GM10266 (cell line): ENCODE measurements at regions not wholly inside any gene's neighbourhood (a gene's known extent, or its start where the extent isn't known, plus 50 kb on each side); places are given as distances from the start of the nearest gene placed in this dataset.

Source experiments
- DNase-seq: peaks from one replicate; pipeline ENCODE4 v3.0.0; 2012; ENCODE audit errors: extremely low spot score
- CTCF ChIP-seq: IDR thresholded peaks from 2 replicates; pipeline ENCODE4 v1.5.1; 2012; ENCODE audit warnings: mild to moderate bottlenecking, low read depth; ENCODE audit not compliant: control insufficient read depth, insufficient read depth; ENCODE audit errors: missing control alignments

- no peak for DNase-seq
- TF ChIP-seq CTCF = no peak
Measured at GRCh38 chr11:32003335-32003734, 87.5 kb upstream of the RCN1 start.

DNA sequence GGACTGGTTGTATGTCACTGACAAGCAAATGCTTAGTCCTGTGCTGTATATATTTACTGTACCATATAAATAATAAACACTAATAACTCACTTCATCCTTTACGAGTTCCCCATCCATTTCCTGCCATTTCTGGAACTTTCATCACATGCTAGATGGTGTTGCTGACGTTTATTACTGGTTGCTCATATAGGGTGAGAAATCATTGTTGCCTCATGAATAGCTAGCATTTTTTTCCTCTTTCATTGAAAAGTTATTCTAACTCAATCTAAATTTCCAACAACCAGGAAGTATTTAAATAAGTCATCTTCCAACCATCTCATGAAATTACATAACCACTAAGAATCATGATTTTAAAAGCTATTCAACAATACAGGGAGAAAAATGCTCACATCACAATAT is 88.6 kb upstream of the RCN1 start:
- no peak for DNase-seq
- TF ChIP-seq CTCF = no peak

DNA sequence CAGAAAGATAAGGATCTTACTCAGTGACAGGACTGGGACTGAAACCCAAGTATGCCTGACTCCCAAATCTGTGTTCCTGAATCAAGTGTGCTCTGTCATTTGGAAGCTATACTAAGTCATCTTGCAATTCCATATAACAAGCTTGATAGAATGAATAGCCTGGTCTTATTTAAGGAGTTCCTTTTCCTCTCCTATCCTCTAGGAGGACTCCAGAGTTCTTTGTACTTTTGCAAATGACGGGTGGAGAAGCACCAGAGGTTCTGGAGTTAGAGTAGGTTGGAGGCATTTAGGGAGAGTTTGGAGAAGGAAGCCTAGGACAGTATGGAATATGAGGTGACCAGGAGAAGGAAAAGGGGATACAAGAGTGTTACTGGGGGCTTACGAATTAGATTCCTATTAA is 92.9 kb upstream of the RCN1 start:
- no peak for TF ChIP-seq CTCF
- no peak for DNase-seq

DNA sequence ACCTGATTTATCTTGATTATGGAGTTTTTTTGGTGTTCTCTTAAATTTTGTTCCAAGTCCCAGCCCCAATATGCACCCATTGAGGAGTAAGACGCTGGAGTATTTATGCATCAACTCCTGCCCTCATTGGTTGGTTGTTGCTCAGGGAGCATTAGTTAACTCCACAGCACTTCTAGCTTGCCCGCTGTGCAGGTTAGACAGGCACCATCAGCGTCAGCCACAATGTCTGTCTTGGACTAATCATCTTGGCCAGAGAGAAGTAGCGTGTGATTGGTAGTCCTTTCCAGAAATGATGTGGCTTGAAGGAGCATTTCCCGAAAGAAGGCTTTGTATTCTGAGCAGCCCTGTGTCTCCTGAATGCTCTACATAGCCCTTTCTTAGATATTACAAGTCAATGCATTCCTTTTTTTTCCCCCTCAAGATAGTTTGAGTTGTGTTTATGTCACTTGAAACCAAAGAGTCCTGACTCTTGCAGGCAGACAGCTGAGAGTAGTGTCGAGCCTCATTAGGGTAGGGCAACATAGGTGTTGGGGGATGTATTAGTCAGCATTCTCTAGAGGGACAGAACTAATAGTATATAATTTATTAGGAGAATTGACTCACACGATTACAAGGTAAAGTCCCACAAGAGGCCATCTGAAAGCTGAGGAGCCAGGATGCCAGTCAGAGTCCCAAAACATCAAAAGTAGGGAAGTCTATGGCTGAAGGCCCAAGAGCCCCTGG is 94.6 kb upstream of the RCN1 start:
- no peak for TF ChIP-seq CTCF
- no peak for DNase-seq

DNA sequence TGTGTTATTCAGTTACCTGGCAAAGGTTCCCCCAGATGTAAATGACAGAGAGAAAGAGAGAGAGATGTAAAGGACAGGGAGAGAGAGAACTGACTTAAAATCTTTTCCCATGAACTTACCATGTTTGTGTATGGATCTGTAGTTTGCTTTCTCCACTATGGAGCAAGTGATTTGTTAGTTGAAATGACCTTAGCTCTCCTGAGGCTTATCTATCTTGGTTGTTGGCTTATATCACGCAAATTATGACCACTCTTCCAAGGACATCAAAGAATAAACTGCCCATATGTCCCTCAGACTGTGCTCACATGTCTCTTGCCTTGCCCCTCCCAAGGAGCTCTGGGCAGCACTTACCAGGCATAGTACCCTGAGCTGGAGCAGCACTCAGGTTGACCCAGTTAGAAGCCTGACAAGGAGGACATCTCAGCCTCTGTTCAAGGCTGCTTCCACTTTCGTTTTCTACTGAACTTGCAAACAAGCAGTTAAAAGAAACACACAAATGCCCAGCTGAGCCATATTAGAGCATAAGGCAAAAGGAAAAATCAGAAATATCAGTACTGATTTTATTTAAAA is 95.3 kb upstream of the RCN1 start:
- DNase-seq = peak; percentile 37
- TF ChIP-seq CTCF = no peak

DNA sequence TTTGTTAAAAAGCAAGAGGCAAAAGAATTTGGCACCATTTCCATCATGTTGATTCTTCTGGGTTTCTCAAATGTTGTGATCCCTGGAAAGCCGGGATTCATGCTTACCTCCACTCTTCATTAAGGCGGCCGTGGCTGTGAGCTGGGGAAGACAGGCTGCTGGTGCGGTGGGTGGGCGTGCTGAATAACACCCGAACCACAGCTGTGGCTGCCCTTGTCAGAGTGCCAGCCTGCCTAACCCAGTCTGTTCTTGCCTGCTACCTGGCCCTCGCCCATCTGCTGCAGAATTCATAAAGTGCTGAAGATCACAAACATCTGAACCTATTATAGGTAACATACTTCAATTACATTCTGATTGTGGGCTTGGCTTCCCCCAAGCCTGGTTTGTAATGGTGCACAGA is 95.8 kb upstream of the RCN1 start:
- no peak for DNase-seq

More for the DNA sequence above, 95.8 kb upstream of the RCN1 start:
- no peak for TF ChIP-seq CTCF
